ENCODE measurements at regions not wholly inside any gene's neighbourhood (a gene's known extent, or its start where the extent isn't known, plus 50 kb on each side); places are given as distances from the start of the nearest gene placed in this dataset.
"Not testable (repeated sequence)": the region's sequence is repeated elsewhere in the genome, so short reads cannot be mapped to it uniquely, and the experiment has no call there.

- Histone ChIP-seq H3K36me3 (no peaks in the 10 kb centered on the region), H3K27me3 (replicated peaks) (no peaks in the 10 kb centered on the region), H3K9me3 (replicated peaks) (no peaks in the 10 kb centered on the region), H3K27ac (no peak overlapping the region), H3K4me1 (replicated peaks) (peaks cover 13% of the 10 kb centered on the region), H3K4me3 (no peak overlapping the region)
- DNase-seq (ENCODE audit: low read depth in 1 of 2, low spot score in 2 of 2), result no peak
These were observed 112.6 kb downstream of the USP22 start for GRCh38 chr17:20930081-20930760.

- not testable (repeated sequence) for DNase-seq (ENCODE audit: low read depth in 1 of 2, low spot score in 2 of 2); H3K4me3 ChIP-seq; H3K36me3 ChIP-seq; H3K27ac ChIP-seq; H3K27me3 ChIP-seq (replicated peaks); H3K9me3 ChIP-seq (replicated peaks)
- H3K4me1 ChIP-seq (replicated peaks), result peaks cover 29% of the 10 kb centered on the region
These were observed 109.8 kb downstream of the USP22 start for GRCh38 chr17:20933040-20933439.

- peaks cover 29% of the 10 kb centered on the region for H3K4me1 ChIP-seq (replicated peaks)
- H3K4me3 ChIP-seq, result no peak overlapping the region
- no peak overlapping the region for H3K27ac ChIP-seq
- H3K27me3 ChIP-seq (replicated peaks), result no peaks in the 10 kb centered on the region
- H3K9me3 ChIP-seq (replicated peaks), result no peaks in the 10 kb centered on the region
- no peaks in the 10 kb centered on the region for H3K36me3 ChIP-seq
- no peak for DNase-seq (ENCODE audit: low read depth in 1 of 2, low spot score in 2 of 2)
These were observed 108.5 kb downstream of the USP22 start for GRCh38 chr17:20934288-20934687.

- Histone ChIP-seq H3K27me3 (replicated peaks) (no peaks in the 10 kb centered on the region), H3K9me3 (replicated peaks) (no peaks in the 10 kb centered on the region), H3K27ac (no peak overlapping the region), H3K4me1 (replicated peaks) (peaks cover 29% of the 10 kb centered on the region), H3K4me3 (no peak overlapping the region), H3K36me3 (no peaks in the 10 kb centered on the region)
- DNase-seq (ENCODE audit: low read depth in 1 of 2, low spot score in 2 of 2), result peak in 1 of 2 experiments; percentile 63
These were observed 107.1 kb downstream of the USP22 start for GRCh38 chr17:20935740-20936139.

GRCh38 chr17:20938244-20938643 is 104.6 kb downstream of the USP22 start:
- Histone ChIP-seq H3K27me3 (replicated peaks) (no peaks in the 10 kb centered on the region), H3K4me1 (replicated peaks) (peaks cover 29% of the 10 kb centered on the region), H3K4me3 (no peak overlapping the region), H3K27ac (no peak overlapping the region), H3K9me3 (replicated peaks) (no peaks in the 10 kb centered on the region), H3K36me3 (no peaks in the 10 kb centered on the region)
- no peak for DNase-seq (ENCODE audit: low read depth in 1 of 2, low spot score in 2 of 2)

- H3K4me1 ChIP-seq (replicated peaks), result peaks cover 29% of the 10 kb centered on the region
These were observed 103.7 kb downstream of the USP22 start for GRCh38 chr17:20938988-20939615.

GRCh38 chr17:20941872-20942271 is 100.9 kb downstream of the USP22 start:
- H3K27ac ChIP-seq, result no peak overlapping the region
- H3K36me3 ChIP-seq, result no peaks in the 10 kb centered on the region
- no peaks in the 10 kb centered on the region for H3K9me3 ChIP-seq (replicated peaks)
- no peak for DNase-seq (ENCODE audit: low read depth in 1 of 2, low spot score in 2 of 2)
- H3K4me1 ChIP-seq (replicated peaks), result peaks cover 6% of the 10 kb centered on the region
- H3K4me3 ChIP-seq, result no peak overlapping the region
- H3K27me3 ChIP-seq (replicated peaks), result peaks cover 4% of the 10 kb centered on the region

More at GRCh38 chr17:20938988-20939615, 103.7 kb downstream of the USP22 start:
- no peaks in the 10 kb centered on the region for H3K36me3 ChIP-seq
- DNase-seq (ENCODE audit: low read depth in 1 of 2, low spot score in 2 of 2), result no peak
- no peak overlapping the region for H3K4me3 ChIP-seq
- no peak overlapping the region for H3K27ac ChIP-seq
- H3K27me3 ChIP-seq (replicated peaks), result no peaks in the 10 kb centered on the region
- no peaks in the 10 kb centered on the region for H3K9me3 ChIP-seq (replicated peaks)

- no peak overlapping the region for H3K4me3 ChIP-seq
- H3K27ac ChIP-seq, result no peak overlapping the region
- H3K36me3 ChIP-seq, result no peaks in the 10 kb centered on the region
- DNase-seq (ENCODE audit: low read depth in 1 of 2, low spot score in 2 of 2), result no peak
- no peaks in the 10 kb centered on the region for H3K9me3 ChIP-seq (replicated peaks)
- H3K4me1 ChIP-seq (replicated peaks), result no peaks in the 10 kb centered on the region
- peaks cover 6% of the 10 kb centered on the region for H3K27me3 ChIP-seq (replicated peaks)
These were observed 98.6 kb downstream of the USP22 start for GRCh38 chr17:20944014-20944865.

GRCh38 chr17:20947708-20948107 is 95.1 kb downstream of the USP22 start:
- not testable (repeated sequence) for H3K36me3 ChIP-seq; H3K4me1 ChIP-seq (replicated peaks); H3K27me3 ChIP-seq (replicated peaks); H3K9me3 ChIP-seq (replicated peaks); H3K4me3 ChIP-seq; H3K27ac ChIP-seq; DNase-seq (ENCODE audit: low read depth in 1 of 2, low spot score in 2 of 2)

GRCh38 chr17:20948984-20949777 is 93.6 kb downstream of the USP22 start:
- Histone ChIP-seq H3K27me3 (replicated peaks) (peaks cover 6% of the 10 kb centered on the region), H3K27ac (no peak overlapping the region), H3K4me1 (replicated peaks) (no peaks in the 10 kb centered on the region), H3K9me3 (replicated peaks) (no peaks in the 10 kb centered on the region), H3K36me3 (no peaks in the 10 kb centered on the region), H3K4me3 (no peak overlapping the region)
- DNase-seq (ENCODE audit: low read depth in 1 of 2, low spot score in 2 of 2), result no peak

Measured in SJSA1 (cell line).